Left lobe of liver (tissue), 2 donors: ENCODE measurements at regions not wholly inside any gene's neighbourhood (a gene's known extent, or its start where the extent isn't known, plus 50 kb on each side); places are given as distances from the start of the nearest gene placed in this dataset.
"Not testable (repeated sequence)": the region's sequence is repeated elsewhere in the genome, so short reads cannot be mapped to it uniquely, and the experiment has no call there.

ENCODE experiments used
- ATAC-seq: fragments of 200-7000 bp; cut with Tn5 transposase; one replicate; pipeline ENCODE4 v1.9.1; 2020; ENCODE audit warnings: mild to moderate bottlenecking, moderate library complexity
- DNase-seq: peaks from one replicate; pipeline ENCODE4 v3.0.0-alpha.2; 2020; ENCODE audit warnings: low spot score
- donor health status: DM: no; HTN: no; CAD: no; lungs with moderate emphysema.
- donor health status: DM: no; HTN: yes; CAD: no.

DNA sequence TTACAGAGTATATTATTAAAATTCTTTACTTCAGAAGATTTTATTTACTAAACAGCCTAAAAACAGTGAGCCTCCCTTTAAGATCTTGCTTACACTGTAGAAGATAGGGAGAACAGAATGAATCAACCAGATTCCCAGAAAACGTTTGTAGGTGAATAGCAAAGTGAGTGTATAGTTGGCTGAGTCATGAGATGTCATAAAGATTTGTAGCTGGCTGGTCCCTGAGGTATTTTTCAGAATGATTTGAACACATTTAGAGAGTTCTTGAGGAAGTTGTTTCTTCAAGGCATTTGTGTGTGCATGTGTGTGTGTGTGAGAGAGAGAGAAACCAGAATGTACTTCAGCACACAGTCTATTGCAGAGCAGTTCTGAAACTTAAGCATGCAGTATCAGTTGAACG lies 159.4 kb upstream of the PRR16 start:
- ATAC-seq (no peak), DNase-seq (no peak)

DNA sequence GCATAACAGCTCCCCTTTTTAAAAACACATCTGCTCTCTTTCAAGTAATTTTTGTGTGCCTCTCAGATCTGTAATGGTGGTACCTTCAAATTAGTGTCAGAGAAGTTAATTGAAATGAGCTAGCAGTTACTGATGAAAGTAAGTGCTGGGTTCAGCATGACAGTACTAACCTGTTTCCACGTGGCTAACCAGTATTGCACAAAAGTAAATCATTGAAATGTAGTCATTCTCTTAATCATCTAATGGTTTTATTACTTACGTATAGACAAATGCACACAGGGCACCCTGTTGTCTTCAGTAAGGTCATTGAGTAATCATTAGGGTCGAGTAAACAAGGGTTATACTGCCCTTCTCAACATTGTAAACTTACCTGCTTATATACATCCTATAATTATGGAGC lies 157.8 kb upstream of the PRR16 start:
- no peak for DNase-seq
- ATAC-seq = no peak

DNA sequence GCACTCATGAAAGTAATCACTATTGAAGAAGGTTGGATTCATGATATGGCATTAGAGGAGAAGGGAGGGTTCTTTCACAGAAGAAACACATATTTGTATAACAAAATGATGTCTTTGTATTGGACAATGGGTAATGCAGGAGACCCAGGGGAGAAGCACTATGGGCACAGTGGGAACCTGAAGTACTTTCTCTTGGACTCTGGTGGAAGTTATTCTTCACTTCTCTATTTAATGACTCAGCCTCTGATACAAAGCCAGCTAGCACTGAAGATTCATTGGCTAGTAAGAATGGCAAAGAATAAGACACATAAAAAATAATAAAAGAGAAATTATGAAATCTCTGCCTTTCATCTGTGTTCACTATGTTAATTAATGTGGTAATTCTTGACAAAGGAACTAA lies 149.9 kb upstream of the PRR16 start:
- no peak for ATAC-seq
- no peak for DNase-seq

GRCh38 chr5:120320626-120321025 lies 143.5 kb upstream of the PRR16 start:
- ATAC-seq = no peak
- DNase-seq = no peak

DNA sequence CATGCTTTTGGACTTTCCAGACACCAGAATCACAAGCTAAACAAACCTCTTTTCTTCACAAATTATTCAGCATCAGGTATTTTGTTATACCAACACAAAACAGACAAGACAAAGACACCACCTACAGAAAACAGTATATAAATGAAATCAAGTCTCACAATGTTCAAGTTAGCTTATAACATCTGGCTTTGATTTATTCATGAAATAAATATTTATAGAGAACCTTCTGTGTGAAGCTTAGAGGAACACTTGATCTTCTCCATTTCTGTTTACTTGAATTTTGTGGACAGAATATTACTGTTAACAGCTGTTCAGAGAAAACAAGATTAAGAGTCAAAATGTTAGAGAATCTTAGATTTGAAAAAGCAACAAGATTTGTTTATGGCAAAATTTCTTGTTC lies 137.4 kb upstream of the PRR16 start:
- no peak for ATAC-seq
- no peak for DNase-seq

- ATAC-seq (no peak), DNase-seq (no peak)
These were observed 136.9 kb upstream of the PRR16 start for GRCh38 chr5:120327180-120327579.

DNA sequence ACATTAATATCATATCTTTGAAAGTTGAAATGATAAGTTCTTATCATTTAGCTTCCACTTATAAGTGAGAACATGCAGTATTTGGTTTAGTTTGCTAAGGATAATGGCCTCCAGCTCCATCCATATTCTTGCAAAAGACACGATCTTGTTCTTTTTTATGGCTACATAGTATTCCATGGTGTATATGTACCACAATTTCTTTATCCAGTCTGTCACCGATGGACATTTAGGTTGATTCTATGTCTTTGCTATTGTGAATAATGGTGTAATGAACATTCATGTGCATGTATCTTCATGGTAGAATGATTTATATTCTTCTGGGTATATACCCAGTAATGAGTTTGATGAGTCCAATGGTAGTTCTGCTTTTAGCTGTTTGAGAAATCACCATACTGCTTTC lies 135.0 kb upstream of the PRR16 start:
- ATAC-seq (no peak), DNase-seq (no peak)

DNA sequence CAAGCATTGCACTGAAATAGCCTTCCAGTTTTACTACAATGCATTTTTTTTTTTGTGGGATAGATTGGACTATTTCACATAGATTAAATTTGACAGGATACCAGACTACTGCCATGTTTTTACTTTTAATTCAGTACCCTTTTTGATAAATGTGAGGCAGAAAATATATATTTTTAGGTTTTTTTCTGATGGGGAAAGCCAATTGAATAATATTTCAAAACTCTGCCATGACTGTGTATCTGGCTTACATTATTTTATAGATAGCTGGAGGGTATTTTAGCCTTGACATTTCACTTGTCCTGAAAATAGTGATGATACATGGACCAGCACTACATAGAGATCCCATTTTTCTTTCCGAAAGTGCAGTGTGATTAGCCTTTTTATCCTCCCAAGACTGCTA lies 133.5 kb upstream of the PRR16 start:
- ATAC-seq = no peak
- no peak for DNase-seq

DNA sequence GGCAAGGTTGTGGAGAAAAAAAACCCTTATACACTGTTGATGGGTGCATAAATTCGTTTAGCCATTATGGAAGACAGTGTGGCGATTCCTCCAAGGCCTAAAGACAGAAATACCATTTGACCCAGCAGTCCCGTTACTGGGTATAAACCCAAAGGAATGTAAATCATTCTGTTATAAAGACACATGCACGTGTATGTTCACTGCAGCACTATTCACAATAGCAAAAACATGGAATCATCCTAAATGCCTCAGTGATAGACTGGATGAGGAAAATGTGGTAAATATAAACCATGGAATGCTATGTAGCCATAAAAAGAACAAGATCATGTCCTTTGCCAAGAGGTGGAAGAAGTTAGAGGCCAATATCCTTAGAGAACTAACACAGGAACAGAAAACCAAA lies 119.9 kb upstream of the PRR16 start:
- no peak for ATAC-seq
- no peak for DNase-seq

DNA sequence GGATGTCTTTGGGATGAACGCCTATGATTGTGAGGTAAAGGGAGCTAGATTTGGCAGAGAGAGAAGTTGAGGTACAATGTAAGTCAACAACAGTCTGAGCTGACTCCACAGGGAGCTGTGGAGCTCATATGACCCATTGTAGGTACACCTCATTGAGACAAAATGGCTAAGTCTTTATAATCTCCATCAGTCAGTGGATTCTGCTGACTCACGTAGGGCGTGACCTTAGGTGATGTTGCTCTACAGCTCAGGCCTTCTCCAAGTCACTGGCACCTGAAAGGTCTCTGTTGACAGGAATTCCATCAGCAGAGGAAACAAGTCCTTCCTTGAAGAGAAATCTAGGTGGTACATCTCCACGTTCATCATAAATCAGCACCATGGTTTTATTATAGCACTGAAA lies 118.2 kb upstream of the PRR16 start:
- DNase-seq (no peak), ATAC-seq (no peak)

- DNase-seq, ATAC-seq: not testable (repeated sequence)
These were observed 113.0 kb upstream of the PRR16 start for GRCh38 chr5:120351071-120351470.

GRCh38 chr5:120354126-120354525 lies 110.0 kb upstream of the PRR16 start:
- DNase-seq (no peak), ATAC-seq (no peak)

- ATAC-seq = no peak
- no peak for DNase-seq
These were observed 105.2 kb upstream of the PRR16 start for GRCh38 chr5:120358949-120359348.

DNA sequence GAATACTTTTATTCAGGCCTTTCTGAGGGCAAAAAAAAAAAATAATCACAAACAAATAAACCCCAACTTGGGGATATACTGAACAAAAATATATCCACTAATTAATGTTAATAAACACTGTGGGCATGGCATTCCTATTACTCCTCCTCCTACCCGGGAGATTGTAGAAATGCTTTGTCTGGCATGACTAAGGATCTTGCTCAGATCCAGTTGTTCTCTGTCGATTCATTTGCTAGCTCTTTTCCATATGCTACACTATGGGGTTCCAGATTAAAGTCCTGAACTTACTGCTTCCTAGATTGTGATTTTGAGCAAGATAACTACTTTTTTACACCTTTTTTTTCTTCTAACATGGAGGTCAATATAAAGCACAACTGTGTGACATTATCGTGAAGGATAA lies 102.2 kb upstream of the PRR16 start:
- no peak for DNase-seq
- ATAC-seq = no peak

DNA sequence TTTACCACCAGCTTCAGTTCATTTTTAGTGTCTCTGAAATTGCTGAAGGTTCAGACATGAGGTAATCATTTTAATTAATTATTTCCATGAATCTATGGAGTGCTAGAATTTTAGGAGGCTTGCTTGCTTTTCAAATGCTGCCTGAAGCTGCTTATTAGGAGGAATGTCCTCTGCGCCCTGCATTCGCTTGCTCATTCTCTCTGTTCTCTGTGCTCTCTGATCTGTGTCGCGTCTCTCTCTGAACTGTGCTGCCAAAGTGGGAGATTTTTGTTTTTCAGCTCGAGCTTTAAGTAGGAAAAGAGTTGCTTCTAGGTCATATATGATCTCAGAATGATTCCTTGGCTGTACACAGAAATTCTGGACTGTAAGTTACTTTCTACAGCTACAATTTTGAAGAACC lies 101.7 kb upstream of the PRR16 start:
- DNase-seq = no peak
- no peak for ATAC-seq

- DNase-seq = no peak
- no peak for ATAC-seq
These were observed 98.2 kb upstream of the PRR16 start for GRCh38 chr5:120365656-120366446.

GRCh38 chr5:120367896-120368634 lies 96.0 kb upstream of the PRR16 start:
- DNase-seq (no peak), ATAC-seq (no peak)

GRCh38 chr5:120368923-120369715 lies 95.0 kb upstream of the PRR16 start:
- DNase-seq (peak; percentile 88), ATAC-seq (peak; percentile 99)

GRCh38 chr5:120372899-120373298 lies 91.2 kb upstream of the PRR16 start:
- ATAC-seq = no peak
- DNase-seq = no peak

DNA sequence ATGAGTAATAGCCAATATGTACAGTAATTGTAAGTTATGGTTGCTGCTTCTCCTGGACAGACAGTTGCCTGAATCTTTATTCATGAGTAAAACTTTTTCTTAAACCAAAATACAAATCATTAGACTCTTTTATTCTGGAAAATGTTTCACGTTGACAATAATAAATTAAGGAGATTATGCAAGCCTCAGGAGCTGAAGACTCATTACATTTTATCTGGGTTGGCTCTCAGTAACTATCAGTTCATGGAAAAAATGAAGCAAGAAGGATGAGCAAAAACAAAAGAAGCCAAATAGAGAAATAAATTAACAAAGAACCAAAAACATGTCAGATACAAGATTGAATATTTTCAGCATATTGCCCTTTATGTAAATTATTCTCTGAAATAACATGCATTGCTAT lies 88.9 kb upstream of the PRR16 start:
- no peak for ATAC-seq

GRCh38 chr5:120380644-120381043 lies 83.5 kb upstream of the PRR16 start:
- ATAC-seq (no peak), DNase-seq (no peak)

More for the DNA sequence above, 88.9 kb upstream of the PRR16 start:
- no peak for DNase-seq

DNA sequence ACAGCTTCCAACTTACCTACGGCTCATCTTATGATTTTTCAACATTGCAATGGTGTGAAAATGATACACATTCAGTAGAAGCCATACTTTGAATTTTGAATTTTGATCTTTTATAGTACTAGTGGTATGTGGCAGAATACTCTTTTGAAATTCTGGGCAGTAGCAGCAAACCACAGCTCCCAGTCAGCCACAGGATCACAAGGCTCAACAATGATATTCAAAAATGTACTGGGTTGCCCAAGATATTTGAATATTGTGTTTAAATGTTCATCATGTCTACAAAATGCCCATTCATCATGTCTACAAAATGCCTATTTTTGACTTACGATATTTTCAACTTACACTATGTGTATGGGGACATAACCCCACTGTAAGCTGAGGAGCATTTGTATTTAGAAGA lies 81.3 kb upstream of the PRR16 start:
- no peak for DNase-seq

More for the DNA sequence above, 81.3 kb upstream of the PRR16 start:
- no peak for ATAC-seq
